ENCODE measurements at regions not wholly inside any gene's neighbourhood (a gene's known extent, or its start where the extent isn't known, plus 50 kb on each side); places are given as distances from the start of the nearest gene placed in this dataset.

DNA sequence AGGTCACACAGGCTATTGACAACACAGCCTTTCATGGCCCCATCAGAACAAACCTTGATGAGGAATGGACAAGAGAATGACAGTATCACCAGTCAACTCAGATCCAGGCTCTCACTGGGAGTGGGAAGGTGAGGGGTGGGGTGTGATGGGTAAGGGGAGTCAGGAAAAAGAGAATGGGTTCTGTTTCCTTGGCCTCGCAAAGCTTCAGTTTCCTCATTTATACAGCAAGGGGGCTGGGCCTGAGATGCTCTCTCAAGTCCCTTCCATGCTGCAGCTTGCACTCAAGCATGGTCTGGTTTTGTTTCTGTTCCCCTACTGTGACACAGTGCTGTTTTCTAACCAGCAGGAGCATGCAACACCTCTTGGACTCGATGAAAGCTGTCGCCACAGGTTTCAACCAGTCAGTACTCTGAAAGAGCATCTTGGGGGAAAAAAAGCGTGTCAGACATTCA lies 65.7 kb upstream of the IL12A start:
- H3K4me3 ChIP-seq (ENCODE audit: low read length in 2 of 2): no peak overlapping the region
- no CpG with 5 or more reads among the region's 4 CpGs for WGBS, 2 donors (ENCODE audit: extremely low coverage in 2 of 2, insufficient read length in 2 of 2, insufficient replicate concordance in 1 of 2)
- no peak for DNase-seq (ENCODE audit: low spot score)

DNA sequence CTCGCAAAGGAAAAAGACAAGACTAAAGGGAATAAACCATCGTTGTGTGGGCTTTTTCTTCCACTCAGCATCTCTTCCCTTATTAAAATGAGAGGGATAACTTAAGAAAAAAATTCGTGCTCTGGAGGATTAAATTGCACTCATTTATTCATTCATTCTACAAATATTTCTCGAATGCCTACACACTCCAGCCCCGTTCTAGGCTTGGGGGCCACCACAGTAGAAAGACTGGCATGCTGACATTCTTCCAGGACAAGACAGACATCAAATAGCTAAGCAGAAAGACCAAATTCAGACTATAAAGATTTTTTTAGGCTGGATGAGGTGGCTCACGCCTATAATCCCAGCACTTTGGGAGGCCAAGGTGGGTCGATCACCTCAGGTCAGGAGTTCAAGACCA lies 65.3 kb upstream of the IL12A start:
- H3K4me2 ChIP-seq (ENCODE audit: insufficient read depth, low read length, poor library complexity, severe bottlenecking): no peak overlapping the region
- H3K27ac ChIP-seq (replicated peaks; ENCODE audit: low read length): no peak overlapping the region
- H3K36me3 ChIP-seq (replicated peaks in 1 of 2; ENCODE audit: control insufficient read depth in 2 of 2, insufficient read depth in 2 of 2, low read length in 2 of 2): no peaks in the 10 kb centered on the region
- H2BK12ac ChIP-seq (ENCODE audit: low read length): no peak overlapping the region
- no peaks in the 10 kb centered on the region for H3K9me3 ChIP-seq (replicated peaks in 1 of 2; ENCODE audit: control insufficient read depth in 2 of 2, insufficient read depth in 1 of 2, low read depth in 1 of 2, low read length in 2 of 2)
- H3K9ac ChIP-seq (ENCODE audit: low read depth, low read length, poor library complexity): no peak overlapping the region
- no peak overlapping the region for H3K4me3 ChIP-seq (ENCODE audit: low read length in 2 of 2)
- no peak overlapping the region for H2AFZ ChIP-seq (ENCODE audit: low read length)
- H2AK5ac ChIP-seq (ENCODE audit: low read depth, low read length): no peak overlapping the region
- peaks cover 0 to 2% of the 10 kb centered on the region in 2 donors for H3K4me1 ChIP-seq (ENCODE audit: control insufficient read depth in 2 of 2, insufficient read depth in 1 of 2, low read depth in 1 of 2, low read length in 2 of 2)
- no peak overlapping the region for H2BK120ac ChIP-seq (ENCODE audit: low read depth, low read length)
- H2BK15ac ChIP-seq (ENCODE audit: low read length): no peak overlapping the region
- no peak overlapping the region for H2BK5ac ChIP-seq (ENCODE audit: low read length)
- WGBS, 2 donors (ENCODE audit: extremely low coverage in 2 of 2, insufficient read length in 2 of 2, insufficient replicate concordance in 1 of 2): no CpG with 5 or more reads among the region's 7 CpGs
- H3K27me3 ChIP-seq (ENCODE audit: control insufficient read depth in 3 of 3, insufficient read depth in 3 of 3, low read depth in 1 of 3, low read length in 3 of 3): peaks cover 0 to 3% (median 0%) of the 10 kb centered on the region in 3 experiments
- no peak overlapping the region for H3K4ac ChIP-seq (ENCODE audit: low read length)
- no peak overlapping the region for H4K91ac ChIP-seq (ENCODE audit: low read depth, low read length, poor library complexity)
- H3K14ac ChIP-seq (ENCODE audit: low read length): no peak overlapping the region
- no peaks in the 10 kb centered on the region for H3K79me1 ChIP-seq (ENCODE audit: low read depth, low read length)
- no peak overlapping the region for H4K8ac ChIP-seq (ENCODE audit: low read depth, low read length)
- no peak overlapping the region for H3K18ac ChIP-seq (ENCODE audit: low read length)
- H3K23ac ChIP-seq (ENCODE audit: low read depth, low read length, poor library complexity): no peak overlapping the region
- DNase-seq (ENCODE audit: low spot score): no peak

More for the DNA sequence above, 65.7 kb upstream of the IL12A start:
- no peak overlapping the region for H4K8ac ChIP-seq (ENCODE audit: low read depth, low read length)
- no peaks in the 10 kb centered on the region for H3K79me1 ChIP-seq (ENCODE audit: low read depth, low read length)
- no peak overlapping the region for H2AK5ac ChIP-seq (ENCODE audit: low read depth, low read length)
- H4K91ac ChIP-seq (ENCODE audit: low read depth, low read length, poor library complexity): no peak overlapping the region
- no peaks in the 10 kb centered on the region for H3K9me3 ChIP-seq (replicated peaks in 1 of 2; ENCODE audit: control insufficient read depth in 2 of 2, insufficient read depth in 1 of 2, low read depth in 1 of 2, low read length in 2 of 2)
- H3K9ac ChIP-seq (ENCODE audit: low read depth, low read length, poor library complexity): no peak overlapping the region
- H2AFZ ChIP-seq (ENCODE audit: low read length): no peak overlapping the region
- no peak overlapping the region for H2BK5ac ChIP-seq (ENCODE audit: low read length)
- H3K36me3 ChIP-seq (replicated peaks in 1 of 2; ENCODE audit: control insufficient read depth in 2 of 2, insufficient read depth in 2 of 2, low read length in 2 of 2): no peaks in the 10 kb centered on the region
- H3K4me2 ChIP-seq (ENCODE audit: insufficient read depth, low read length, poor library complexity, severe bottlenecking): no peak overlapping the region
- no peaks in the 10 kb centered on the region for H3K4me1 ChIP-seq (ENCODE audit: control insufficient read depth in 2 of 2, insufficient read depth in 1 of 2, low read depth in 1 of 2, low read length in 2 of 2)
- no peak overlapping the region for H3K14ac ChIP-seq (ENCODE audit: low read length)
- H2BK15ac ChIP-seq (ENCODE audit: low read length): no peak overlapping the region
- no peak overlapping the region for H2BK120ac ChIP-seq (ENCODE audit: low read depth, low read length)
- no peak overlapping the region for H3K27ac ChIP-seq (replicated peaks; ENCODE audit: low read length)
- no peak overlapping the region for H2BK12ac ChIP-seq (ENCODE audit: low read length)
- H3K18ac ChIP-seq (ENCODE audit: low read length): no peak overlapping the region
- H3K4ac ChIP-seq (ENCODE audit: low read length): no peak overlapping the region
- H3K27me3 ChIP-seq (ENCODE audit: control insufficient read depth in 3 of 3, insufficient read depth in 3 of 3, low read depth in 1 of 3, low read length in 3 of 3): peaks cover 0 to 3% (median 0%) of the 10 kb centered on the region in 3 experiments
- H3K23ac ChIP-seq (ENCODE audit: low read depth, low read length, poor library complexity): no peak overlapping the region

DNA sequence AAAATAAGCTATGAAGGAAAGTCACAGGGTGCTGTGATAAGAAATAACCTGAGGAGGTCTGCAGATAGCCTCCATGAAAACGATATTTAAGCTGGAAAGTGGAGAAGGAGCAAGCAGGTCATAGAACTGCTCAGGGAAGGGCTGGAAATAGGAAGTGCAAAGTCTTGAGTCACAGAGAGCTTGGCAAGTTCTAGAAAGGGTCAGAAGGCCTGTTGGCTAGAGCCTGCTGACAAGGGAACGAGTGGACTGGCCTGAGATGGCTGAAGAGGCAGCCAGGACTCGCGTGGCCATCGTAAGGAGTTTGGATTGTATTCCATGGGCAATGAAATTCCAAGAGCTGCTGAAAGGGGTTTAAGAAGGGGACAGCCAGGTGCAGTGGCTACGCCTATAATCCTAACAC lies 64.7 kb upstream of the IL12A start:
- Histone ChIP-seq H2BK12ac (ENCODE audit: low read length) (no peak overlapping the region), H3K4me2 (ENCODE audit: insufficient read depth, low read length, poor library complexity, severe bottlenecking) (no peak overlapping the region), H2AFZ (ENCODE audit: low read length) (no peak overlapping the region), H3K23ac (ENCODE audit: low read depth, low read length, poor library complexity) (no peak overlapping the region), H3K9ac (ENCODE audit: low read depth, low read length, poor library complexity) (no peak overlapping the region), H3K79me1 (ENCODE audit: low read depth, low read length) (no peaks in the 10 kb centered on the region), H3K18ac (ENCODE audit: low read length) (no peak overlapping the region), H3K9me3 (replicated peaks in 1 of 2; ENCODE audit: control insufficient read depth in 2 of 2, insufficient read depth in 1 of 2, low read depth in 1 of 2, low read length in 2 of 2) (no peaks in the 10 kb centered on the region), H3K4me3 (ENCODE audit: low read length in 2 of 2) (no peak overlapping the region), H3K27ac (replicated peaks; ENCODE audit: low read length) (no peak overlapping the region), H3K27me3 (ENCODE audit: control insufficient read depth in 3 of 3, insufficient read depth in 3 of 3, low read depth in 1 of 3, low read length in 3 of 3) (peaks cover 0 to 3% (median 0%) of the 10 kb centered on the region in 3 experiments), H4K8ac (ENCODE audit: low read depth, low read length) (no peak overlapping the region), H2AK5ac (ENCODE audit: low read depth, low read length) (no peak overlapping the region), H3K4me1 (ENCODE audit: control insufficient read depth in 2 of 2, insufficient read depth in 1 of 2, low read depth in 1 of 2, low read length in 2 of 2) (peaks cover 0 to 4% of the 10 kb centered on the region in 2 donors), H3K14ac (ENCODE audit: low read length) (no peak overlapping the region), H3K36me3 (replicated peaks in 1 of 2; ENCODE audit: control insufficient read depth in 2 of 2, insufficient read depth in 2 of 2, low read length in 2 of 2) (no peaks in the 10 kb centered on the region), H2BK120ac (ENCODE audit: low read depth, low read length) (no peak overlapping the region), H4K91ac (ENCODE audit: low read depth, low read length, poor library complexity) (no peak overlapping the region), H2BK15ac (ENCODE audit: low read length) (no peak overlapping the region), H2BK5ac (ENCODE audit: low read length) (no peak overlapping the region), H3K4ac (ENCODE audit: low read length) (no peak overlapping the region)
- DNase-seq (ENCODE audit: low spot score): no peak
- no CpG with 5 or more reads among the region's 6 CpGs for WGBS, 2 donors (ENCODE audit: extremely low coverage in 2 of 2, insufficient read length in 2 of 2, insufficient replicate concordance in 1 of 2)

DNA sequence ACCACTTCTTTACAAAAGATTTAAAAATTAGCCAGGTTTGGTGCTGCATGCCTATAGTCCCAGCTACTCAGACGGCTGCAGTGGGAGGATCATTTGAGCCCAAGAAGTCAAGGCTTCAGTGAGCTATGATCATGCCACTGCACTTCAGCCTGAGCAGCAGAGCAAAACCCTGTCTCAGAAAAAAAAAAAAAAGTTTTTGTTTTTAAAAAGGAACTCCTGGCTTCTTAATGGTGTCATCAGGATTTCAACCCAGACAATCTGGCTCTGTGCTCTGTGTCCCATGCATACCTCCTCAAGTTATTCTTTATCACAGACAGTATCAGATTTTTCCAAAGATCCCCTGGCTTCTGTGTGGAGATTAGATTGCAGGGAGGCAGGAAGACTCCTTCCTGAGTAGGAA lies 64.2 kb upstream of the IL12A start:
- Histone ChIP-seq H2BK5ac (ENCODE audit: low read length) (no peak overlapping the region), H2AFZ (ENCODE audit: low read length) (no peak overlapping the region), H3K4me3 (ENCODE audit: low read length in 2 of 2) (no peak overlapping the region), H2AK5ac (ENCODE audit: low read depth, low read length) (no peak overlapping the region), H4K8ac (ENCODE audit: low read depth, low read length) (no peak overlapping the region), H3K23ac (ENCODE audit: low read depth, low read length, poor library complexity) (no peak overlapping the region), H3K9me3 (replicated peaks in 1 of 2; ENCODE audit: control insufficient read depth in 2 of 2, insufficient read depth in 1 of 2, low read depth in 1 of 2, low read length in 2 of 2) (no peaks in the 10 kb centered on the region), H3K27ac (replicated peaks; ENCODE audit: low read length) (no peak overlapping the region), H2BK15ac (ENCODE audit: low read length) (no peak overlapping the region), H2BK120ac (ENCODE audit: low read depth, low read length) (no peak overlapping the region), H3K79me1 (ENCODE audit: low read depth, low read length) (no peaks in the 10 kb centered on the region), H3K4ac (ENCODE audit: low read length) (no peak overlapping the region), H4K91ac (ENCODE audit: low read depth, low read length, poor library complexity) (no peak overlapping the region), H2BK12ac (ENCODE audit: low read length) (no peak overlapping the region), H3K4me2 (ENCODE audit: insufficient read depth, low read length, poor library complexity, severe bottlenecking) (no peak overlapping the region), H3K14ac (ENCODE audit: low read length) (no peak overlapping the region), H3K18ac (ENCODE audit: low read length) (no peak overlapping the region), H3K4me1 (ENCODE audit: control insufficient read depth in 2 of 2, insufficient read depth in 1 of 2, low read depth in 1 of 2, low read length in 2 of 2) (peaks cover 0 to 6% of the 10 kb centered on the region in 2 donors), H3K36me3 (replicated peaks in 1 of 2; ENCODE audit: control insufficient read depth in 2 of 2, insufficient read depth in 2 of 2, low read length in 2 of 2) (no peaks in the 10 kb centered on the region), H3K27me3 (ENCODE audit: control insufficient read depth in 3 of 3, insufficient read depth in 3 of 3, low read depth in 1 of 3, low read length in 3 of 3) (peaks cover 0 to 3% (median 0%) of the 10 kb centered on the region in 3 experiments), H3K9ac (ENCODE audit: low read depth, low read length, poor library complexity) (no peak overlapping the region)
- no CpG with 5 or more reads among the region's 1 CpG for WGBS, 2 donors (ENCODE audit: extremely low coverage in 2 of 2, insufficient read length in 2 of 2, insufficient replicate concordance in 1 of 2)
- no peak for DNase-seq (ENCODE audit: low spot score)

Measured in neuronal stem cell (in vitro differentiated cells).